IPS DF 4.7 (cell line): ENCODE measurements at regions not wholly inside any gene's neighbourhood (a gene's known extent, or its start where the extent isn't known, plus 50 kb on each side); places are given as distances from the start of the nearest gene placed in this dataset.

Experiments used
- DNase-seq: peaks from one replicate; pipeline ENCODE4 v3.0.0-alpha.2; 2013; ENCODE audit warnings: low spot score; ENCODE audit errors: extremely low read depth

GRCh38 chr13:53822136-53822535 lies 793.5 kb downstream of the OLFM4 start:
- DNase-seq = no peak

GRCh38 chr13:53839461-53839860 lies 810.8 kb downstream of the OLFM4 start:
- no peak for DNase-seq

GRCh38 chr13:53844473-53845146 lies 816.0 kb downstream of the OLFM4 start:
- DNase-seq = no peak

GRCh38 chr13:53847502-53847901 lies 818.9 kb downstream of the OLFM4 start:
- no peak for DNase-seq

GRCh38 chr13:53848366-53848961 lies 819.9 kb downstream of the OLFM4 start:
- no peak for DNase-seq

GRCh38 chr13:53854321-53854720 lies 825.7 kb downstream of the OLFM4 start:
- DNase-seq = no peak

GRCh38 chr13:53856573-53857195 lies 828.1 kb downstream of the OLFM4 start:
- DNase-seq = no peak

- DNase-seq = no peak
Measured at GRCh38 chr13:53863520-53863919, 834.9 kb downstream of the OLFM4 start.

GRCh38 chr13:53873558-53873957 lies 844.9 kb downstream of the OLFM4 start:
- no peak for DNase-seq

- no peak for DNase-seq
Measured at GRCh38 chr13:53878861-53879260, 850.2 kb downstream of the OLFM4 start.

- no peak for DNase-seq
Measured at GRCh38 chr13:53885997-53886396, 857.4 kb downstream of the OLFM4 start.

- DNase-seq = no peak
Measured at GRCh38 chr13:53890696-53891095, 862.1 kb downstream of the OLFM4 start.

GRCh38 chr13:53901593-53901992 lies 873.0 kb downstream of the OLFM4 start:
- no peak for DNase-seq

GRCh38 chr13:53907891-53908290 lies 879.3 kb downstream of the OLFM4 start:
- no peak for DNase-seq

GRCh38 chr13:53920916-53921315 lies 892.3 kb downstream of the OLFM4 start:
- DNase-seq = no peak

- DNase-seq = no peak
Measured at GRCh38 chr13:53921473-53921872, 892.9 kb downstream of the OLFM4 start.

- no peak for DNase-seq
Measured at GRCh38 chr13:53941588-53942190, 913.1 kb downstream of the OLFM4 start.

GRCh38 chr13:53946500-53946899 lies 917.9 kb downstream of the OLFM4 start:
- no peak for DNase-seq

GRCh38 chr13:53953183-53953582 lies 924.6 kb downstream of the OLFM4 start:
- no peak for DNase-seq
